CD8-positive, alpha-beta memory T cell (primary cell): ENCODE measurements at regions not wholly inside any gene's neighbourhood (a gene's known extent, or its start where the extent isn't known, plus 50 kb on each side); places are given as distances from the start of the nearest gene placed in this dataset.

Experiments
- CTCF ChIA-PET: fragments of 350-600 bp; sonication (Branson Sonifier 250); formaldehyde crosslinking; loops from one replicate; lab custom pipeline; 2021; ENCODE audit warnings: antibody characterized with exemption; lab: Charles Lee
- POLR2A ChIA-PET: fragments of 350-600 bp; sonication (Branson Sonifier 250); formaldehyde crosslinking; loops from one replicate; lab custom pipeline; 2021; ENCODE audit warnings: antibody characterized with exemption; lab: Charles Lee
- DNase-seq, 5 donors: peaks; one replicate each; pipeline versions ENCODE4 v3.0.0 to v3.0.0-alpha.2; 2020 to 2022; ENCODE audit warnings: mixed read lengths in 1 of 5
- H3K27ac ChIP-seq: one replicate; pipeline ENCODE4 v1.7.0; 2013; ENCODE audit warnings: low read depth, mild to moderate bottlenecking, low read length, moderate library complexity
- H3K27me3 ChIP-seq: 2 replicates; pipeline ENCODE4 v1.7.0; 2013; ENCODE audit warnings: low read length, mild to moderate bottlenecking; ENCODE audit not compliant: insufficient read depth, poor library complexity, severe bottlenecking
- H3K36me3 ChIP-seq: 2 replicates; pipeline ENCODE4 v1.7.0; 2013; ENCODE audit warnings: mild to moderate bottlenecking, low read length, moderate library complexity; ENCODE audit not compliant: insufficient read depth
- H3K4me1 ChIP-seq: 2 replicates; pipeline ENCODE4 v1.7.0; 2013; ENCODE audit warnings: mild to moderate bottlenecking, low read length, moderate library complexity; ENCODE audit not compliant: insufficient read depth
- H3K4me3 ChIP-seq: 2 replicates; pipeline ENCODE4 v1.7.0; 2013; ENCODE audit warnings: mild to moderate bottlenecking, low read length
- H3K9me3 ChIP-seq: 2 replicates; pipeline ENCODE4 v1.7.0; 2013; ENCODE audit warnings: mild to moderate bottlenecking, low read length
- H3K27ac Mint-ChIP-seq, 8 donors: one replicate each; pipeline ENCODE4 v1.8.0; 2020 to 2021; ENCODE audit warnings: mixed read lengths in 8 of 8, mild to moderate bottlenecking in 6 of 8, inconsistent platforms in 3 of 8, moderate library complexity in 3 of 8
- H3K27me3 Mint-ChIP-seq, 2 donors: one replicate each; pipeline ENCODE4 v1.8.0; 2020 to 2021; ENCODE audit warnings: mixed read lengths in 2 of 2, mild to moderate bottlenecking in 1 of 2, moderate library complexity in 1 of 2
- H3K36me3 Mint-ChIP-seq, 3 donors: one replicate each; pipeline ENCODE4 v1.8.0; 2020 to 2021; ENCODE audit warnings: mixed read lengths in 3 of 3, inconsistent platforms in 1 of 3, mild to moderate bottlenecking in 1 of 3
- H3K4me1 Mint-ChIP-seq, 3 donors: one replicate each; pipeline ENCODE4 v1.8.0; 2020 to 2021; ENCODE audit warnings: mixed read lengths in 3 of 3, inconsistent platforms in 1 of 3, mild to moderate bottlenecking in 1 of 3
- H3K4me3 Mint-ChIP-seq, 7 donors: one replicate each; pipeline ENCODE4 v1.8.0; 2020 to 2021; ENCODE audit warnings: mixed read lengths in 7 of 7, mild to moderate bottlenecking in 6 of 7, moderate library complexity in 4 of 7, inconsistent platforms in 2 of 7
- H3K9me3 Mint-ChIP-seq, 5 donors: one replicate each; pipeline ENCODE4 v1.8.0; 2020 to 2022; ENCODE audit warnings: mixed read lengths in 5 of 5, mild to moderate bottlenecking in 3 of 5, moderate library complexity in 2 of 5, inconsistent platforms in 1 of 5

GRCh38 chr5:21680641-21681040, 1172.5 kb downstream of the CDH12 start:
- CTCF ChIA-PET = no interaction called here
- Histone ChIP-seq H3K27me3 (no peaks in the 10 kb centered on the region), H3K27ac (no peak overlapping the region), H3K36me3 (no peaks in the 10 kb centered on the region), H3K9me3 (no peaks in the 10 kb centered on the region), H3K4me3 (no peak overlapping the region), H3K4me1 (no peaks in the 10 kb centered on the region)
- POLR2A ChIA-PET = no interaction called here
- DNase-seq = no peak
- no peaks in the 10 kb centered on the region for H3K4me1 Mint-ChIP-seq
- H3K36me3 Mint-ChIP-seq = no peaks in the 10 kb centered on the region
- no peak overlapping the region for H3K4me3 Mint-ChIP-seq
- H3K27ac Mint-ChIP-seq = no peak overlapping the region
- H3K9me3 Mint-ChIP-seq = peaks cover 0 to 21% (median 6%) of the 10 kb centered on the region in 5 donors
- H3K27me3 Mint-ChIP-seq = no peaks in the 10 kb centered on the region

- Mint-ChIP-seq H3K9me3 (peaks cover 0 to 16% (median 6%) of the 10 kb centered on the region in 5 donors), H3K4me3 (no peak overlapping the region), H3K27ac (no peak overlapping the region), H3K36me3 (no peaks in the 10 kb centered on the region), H3K4me1 (no peaks in the 10 kb centered on the region), H3K27me3 (no peaks in the 10 kb centered on the region)
- no peak overlapping the region for H3K4me3 ChIP-seq
- no peaks in the 10 kb centered on the region for H3K36me3 ChIP-seq
- DNase-seq = no peak
- H3K27ac ChIP-seq = no peak overlapping the region
- CTCF ChIA-PET = no interaction called here
- no peaks in the 10 kb centered on the region for H3K9me3 ChIP-seq
- no peaks in the 10 kb centered on the region for H3K4me1 ChIP-seq
- no peaks in the 10 kb centered on the region for H3K27me3 ChIP-seq
- POLR2A ChIA-PET = no interaction called here
Observed at GRCh38 chr5:21680196-21680595, 1172.9 kb downstream of the CDH12 start.

DNA sequence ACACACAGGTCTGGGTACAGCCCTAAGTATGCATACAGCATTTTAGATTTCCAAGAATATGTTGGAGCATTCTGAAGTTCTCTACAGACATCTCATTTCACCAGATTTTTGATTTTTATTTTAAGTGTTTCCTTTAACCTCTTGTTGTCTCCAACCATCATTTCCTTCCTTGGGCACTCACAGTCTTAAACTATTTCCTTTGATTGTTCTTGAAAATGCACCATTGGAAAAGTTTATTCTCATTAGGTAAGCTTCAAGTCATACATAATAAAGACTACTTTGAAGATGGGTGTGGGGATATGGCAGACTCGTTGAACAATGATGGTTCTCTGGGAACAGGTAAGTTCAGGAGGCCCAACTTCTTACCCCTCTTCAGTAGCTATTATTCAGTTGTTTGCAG, 1174.6 kb downstream of the CDH12 start:
- DNase-seq = no peak
- Histone ChIP-seq H3K27me3 (no peaks in the 10 kb centered on the region), H3K27ac (no peak overlapping the region), H3K9me3 (no peaks in the 10 kb centered on the region), H3K36me3 (no peaks in the 10 kb centered on the region), H3K4me1 (no peaks in the 10 kb centered on the region), H3K4me3 (no peak overlapping the region)
- H3K27ac Mint-ChIP-seq = no peak overlapping the region
- H3K4me1 Mint-ChIP-seq = no peaks in the 10 kb centered on the region
- H3K9me3 Mint-ChIP-seq = peaks cover 0 to 22% (median 5%) of the 10 kb centered on the region in 5 donors
- no peak overlapping the region for H3K4me3 Mint-ChIP-seq
- no peaks in the 10 kb centered on the region for H3K27me3 Mint-ChIP-seq
- ChIA-PET CTCF (no interaction called here), POLR2A (no interaction called here)
- no peaks in the 10 kb centered on the region for H3K36me3 Mint-ChIP-seq

DNA sequence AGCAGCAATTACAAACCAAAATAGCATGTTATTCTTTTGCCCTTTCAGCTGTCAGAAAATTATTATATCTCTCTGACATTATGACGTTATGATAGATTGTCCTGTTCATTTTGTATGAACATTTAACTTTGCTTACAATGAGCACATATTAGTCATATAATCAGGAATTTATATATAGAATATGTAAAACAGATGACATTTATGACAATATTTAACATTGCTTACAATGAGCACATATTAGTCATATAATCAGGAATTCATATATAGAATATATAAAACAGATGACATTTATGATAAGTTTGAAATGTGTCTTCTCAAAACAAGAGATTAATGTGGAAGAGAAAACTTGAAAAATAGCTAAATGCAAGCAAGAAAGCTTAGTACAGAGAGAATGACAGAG, 1180.2 kb downstream of the CDH12 start:
- no peak overlapping the region for H3K4me3 Mint-ChIP-seq
- peaks cover 0 to 25% (median 6%) of the 10 kb centered on the region in 5 donors for H3K9me3 Mint-ChIP-seq
- ChIA-PET POLR2A (no interaction called here), CTCF (no interaction called here)
- Histone ChIP-seq H3K27ac (no peak overlapping the region), H3K9me3 (no peaks in the 10 kb centered on the region), H3K36me3 (no peaks in the 10 kb centered on the region), H3K4me1 (no peaks in the 10 kb centered on the region), H3K27me3 (no peaks in the 10 kb centered on the region), H3K4me3 (no peak overlapping the region)
- H3K36me3 Mint-ChIP-seq = no peaks in the 10 kb centered on the region
- H3K27ac Mint-ChIP-seq = no peak overlapping the region
- H3K4me1 Mint-ChIP-seq = no peaks in the 10 kb centered on the region
- no peak for DNase-seq
- H3K27me3 Mint-ChIP-seq = no peaks in the 10 kb centered on the region

GRCh38 chr5:21672360-21672759, 1180.8 kb downstream of the CDH12 start:
- H3K27me3 Mint-ChIP-seq = no peaks in the 10 kb centered on the region
- POLR2A ChIA-PET = no interaction called here
- H3K4me3 ChIP-seq = no peak overlapping the region
- no peak overlapping the region for H3K4me3 Mint-ChIP-seq
- H3K4me1 ChIP-seq = no peaks in the 10 kb centered on the region
- no peaks in the 10 kb centered on the region for H3K36me3 ChIP-seq
- no peaks in the 10 kb centered on the region for H3K9me3 ChIP-seq
- H3K36me3 Mint-ChIP-seq = no peaks in the 10 kb centered on the region
- no peaks in the 10 kb centered on the region for H3K27me3 ChIP-seq
- CTCF ChIA-PET = no interaction called here
- no peaks in the 10 kb centered on the region for H3K4me1 Mint-ChIP-seq
- no peak overlapping the region for H3K27ac Mint-ChIP-seq
- H3K9me3 Mint-ChIP-seq = peaks cover 0 to 22% (median 7%) of the 10 kb centered on the region in 5 donors
- DNase-seq = no peak
- no peak overlapping the region for H3K27ac ChIP-seq

GRCh38 chr5:21665524-21665923, 1187.6 kb downstream of the CDH12 start:
- ChIA-PET CTCF (no interaction called here), POLR2A (no interaction called here)
- Histone ChIP-seq H3K9me3 (no peaks in the 10 kb centered on the region), H3K27me3 (no peaks in the 10 kb centered on the region), H3K4me1 (no peaks in the 10 kb centered on the region), H3K27ac (no peak overlapping the region), H3K4me3 (no peak overlapping the region), H3K36me3 (no peaks in the 10 kb centered on the region)
- Mint-ChIP-seq H3K4me1 (no peaks in the 10 kb centered on the region), H3K27me3 (no peaks in the 10 kb centered on the region), H3K36me3 (peaks cover 0 to 1% (median 0%) of the 10 kb centered on the region in 3 donors), H3K27ac (no peak overlapping the region), H3K9me3 (peaks cover 0 to 25% (median 11%) of the 10 kb centered on the region in 5 donors), H3K4me3 (no peak overlapping the region)
- DNase-seq = no peak

DNA sequence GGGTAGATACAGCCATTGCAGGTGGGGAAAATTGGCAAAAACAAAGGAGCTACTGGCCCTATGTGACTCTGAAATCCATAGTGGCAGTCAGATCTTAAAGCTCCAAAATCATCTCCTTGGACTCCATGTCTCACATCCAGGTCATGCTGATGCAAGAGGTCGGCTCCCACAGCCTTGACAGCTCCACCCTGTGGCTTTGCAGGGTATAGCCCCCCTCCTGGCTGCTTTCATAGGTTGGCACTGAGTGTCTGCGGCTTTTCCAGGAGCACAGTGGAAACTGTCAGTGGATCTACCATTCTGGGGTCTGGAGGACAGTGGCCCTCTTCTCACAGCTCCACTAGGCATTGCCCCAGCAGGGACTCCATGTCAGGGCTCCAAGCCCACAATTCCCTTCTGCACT, 1190.1 kb downstream of the CDH12 start:
- POLR2A ChIA-PET = no interaction called here

DNA sequence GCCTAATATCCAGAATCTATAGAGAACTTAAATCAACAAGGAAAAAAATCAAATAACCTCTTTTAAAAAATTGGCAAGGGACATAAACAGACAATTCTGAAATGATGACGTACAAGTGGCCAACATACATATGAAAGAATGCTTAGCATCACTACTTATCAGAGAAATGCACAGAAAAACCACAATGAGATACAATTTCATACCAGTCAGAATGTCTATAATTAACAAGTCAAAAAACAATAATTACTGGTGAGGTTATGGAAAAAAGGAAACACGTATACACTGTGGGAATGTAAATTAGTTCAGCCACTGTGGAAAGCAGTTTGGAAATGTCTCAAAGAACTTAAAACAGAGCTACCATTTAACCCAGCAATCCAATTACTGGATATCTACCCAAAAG, 1192.0 kb downstream of the CDH12 start:
- DNase-seq = no peak
- CTCF ChIA-PET = no interaction called here
- no peak overlapping the region for H3K27ac ChIP-seq
- H3K4me1 ChIP-seq = no peaks in the 10 kb centered on the region
- Mint-ChIP-seq H3K27me3 (peaks cover 0 to 2% of the 10 kb centered on the region in 2 donors), H3K9me3 (peaks cover 0 to 20% (median 10%) of the 10 kb centered on the region in 5 donors), H3K4me3 (no peak overlapping the region), H3K4me1 (no peaks in the 10 kb centered on the region), H3K36me3 (peaks cover 0 to 1% (median 0%) of the 10 kb centered on the region in 3 donors), H3K27ac (no peak overlapping the region)
- POLR2A ChIA-PET = no interaction called here
- H3K27me3 ChIP-seq = no peaks in the 10 kb centered on the region
- H3K9me3 ChIP-seq = no peaks in the 10 kb centered on the region
- no peaks in the 10 kb centered on the region for H3K36me3 ChIP-seq
- H3K4me3 ChIP-seq = no peak overlapping the region

More for the DNA sequence above, 1190.1 kb downstream of the CDH12 start:
- H3K36me3 ChIP-seq = no peaks in the 10 kb centered on the region
- CTCF ChIA-PET = no interaction called here
- no peak overlapping the region for H3K4me3 Mint-ChIP-seq
- no peak overlapping the region for H3K27ac ChIP-seq
- no peaks in the 10 kb centered on the region for H3K4me1 ChIP-seq
- no peaks in the 10 kb centered on the region for H3K9me3 ChIP-seq
- no peak overlapping the region for H3K27ac Mint-ChIP-seq
- peaks cover 0 to 2% of the 10 kb centered on the region in 2 donors for H3K27me3 Mint-ChIP-seq
- H3K36me3 Mint-ChIP-seq = peaks cover 0 to 1% (median 0%) of the 10 kb centered on the region in 3 donors
- peak in 1 of 5 donors; percentile 25 for DNase-seq
- H3K4me3 ChIP-seq = no peak overlapping the region
- H3K4me1 Mint-ChIP-seq = no peaks in the 10 kb centered on the region
- peaks cover 0 to 25% (median 10%) of the 10 kb centered on the region in 5 donors for H3K9me3 Mint-ChIP-seq
- H3K27me3 ChIP-seq = no peaks in the 10 kb centered on the region

- ChIA-PET CTCF (no interaction called here), POLR2A (no interaction called here)
- Histone ChIP-seq H3K4me3 (no peak overlapping the region), H3K9me3 (no peaks in the 10 kb centered on the region), H3K27me3 (no peaks in the 10 kb centered on the region), H3K27ac (no peak overlapping the region), H3K36me3 (no peaks in the 10 kb centered on the region), H3K4me1 (no peaks in the 10 kb centered on the region)
- H3K9me3 Mint-ChIP-seq = peaks cover 0 to 14% (median 5%) of the 10 kb centered on the region in 5 donors
- peaks cover 0 to 2% of the 10 kb centered on the region in 2 donors for H3K27me3 Mint-ChIP-seq
- no peaks in the 10 kb centered on the region for H3K36me3 Mint-ChIP-seq
- H3K27ac Mint-ChIP-seq = no peak overlapping the region
- H3K4me3 Mint-ChIP-seq = no peak overlapping the region
- H3K4me1 Mint-ChIP-seq = no peaks in the 10 kb centered on the region
- DNase-seq = no peak
Observed at GRCh38 chr5:21654556-21654955, 1198.6 kb downstream of the CDH12 start.
